Keratinocyte (primary cell): ENCODE measurements at regions not wholly inside any gene's neighbourhood (a gene's known extent, or its start where the extent isn't known, plus 50 kb on each side); places are given as distances from the start of the nearest gene placed in this dataset.
"Not testable (repeated sequence)": the region's sequence is repeated elsewhere in the genome, so short reads cannot be mapped to it uniquely, and the experiment has no call there.

Experiments used
- CTCF ChIP-seq, 3 experiments: IDR thresholded peaks in 1 of 3; conservative IDR thresholded peaks in 1 of 3; optimal IDR thresholded peaks in 1 of 3; 2 replicates in 2 of 3; 3 replicates in 1 of 3; pipeline versions ENCODE3 to v1.5.1; 2011; ENCODE audit warnings: low read length in 3 of 3, mild to moderate bottlenecking in 3 of 3, moderate library complexity in 2 of 3, control low read depth in 1 of 3, inconsistent platforms in 1 of 3; ENCODE audit not compliant: insufficient read depth in 2 of 3; ENCODE audit errors: extremely low read depth in 1 of 3
- EZH2 ChIP-seq: IDR thresholded peaks from one replicate; pipeline ENCODE4 v1.6.1; 2012; ENCODE audit warnings: inconsistent platforms, mild to moderate bottlenecking, low read length, moderate library complexity

DNA sequence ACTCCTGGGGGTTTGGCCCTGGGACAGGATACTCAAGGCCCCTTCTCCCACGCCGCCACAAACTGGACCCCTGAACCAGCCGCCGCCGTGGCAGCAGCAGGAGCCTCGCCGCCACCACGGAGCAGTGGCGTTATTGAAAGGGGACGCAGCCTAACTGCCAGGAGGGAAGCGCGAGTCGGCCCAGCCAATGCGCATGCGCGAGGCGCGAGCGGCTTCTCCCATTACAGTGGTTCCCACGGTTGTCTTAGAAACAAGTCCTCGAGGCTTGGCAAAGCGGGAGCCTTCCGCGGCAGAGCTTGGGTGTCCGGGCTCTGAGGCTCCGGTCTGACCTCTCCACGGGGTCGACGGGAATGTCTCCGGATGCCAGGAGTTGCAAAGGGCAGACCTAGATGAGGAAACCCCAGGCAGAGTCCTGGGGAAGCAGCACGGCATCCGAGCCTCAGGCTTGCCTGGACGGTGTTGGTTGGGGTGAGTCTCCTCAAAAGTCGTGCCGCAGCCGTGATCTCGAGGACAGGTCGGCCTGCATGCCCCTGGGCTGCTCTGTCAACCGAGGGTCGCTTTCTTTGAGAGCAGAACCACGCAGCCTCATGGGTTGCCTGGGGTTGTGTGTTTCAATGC is 360.6 kb upstream of the ZNF337 start:
- TF ChIP-seq EZH2; CTCF (optimal IDR thresholded peaks at IDR 0.05 in 1 of 3, IDR thresholded peaks at IDR 0.05 in 1 of 3, conservative IDR thresholded peaks at IDR 0.05 in 1 of 3; ENCODE audit: extremely low read depth in 1 of 3, insufficient read depth in 2 of 3, low read length in 3 of 3): not testable (repeated sequence)
